Panc1 (cell line): ENCODE measurements at regions not wholly inside any gene's neighbourhood (a gene's known extent, or its start where the extent isn't known, plus 50 kb on each side); places are given as distances from the start of the nearest gene placed in this dataset.

ENCODE experiments used
- CTCF ChIP-seq: fragments of 450-650 bp; IDR thresholded peaks from 2 replicates; pipeline ENCODE4 v1.5.1; 2017; ENCODE audit warnings: mild to moderate bottlenecking
- POLR2AphosphoS5 ChIP-seq: IDR thresholded peaks from 2 replicates; pipeline ENCODE4 v1.6.1; 2012; ENCODE audit warnings: mild to moderate bottlenecking, low read depth, low read length, moderate library complexity
- SIN3A ChIP-seq: IDR thresholded peaks from 2 replicates; pipeline ENCODE4 v1.6.1; 2012; ENCODE audit warnings: low read depth, mild to moderate bottlenecking, low read length, moderate library complexity, borderline replicate concordance; ENCODE audit not compliant: insufficient read depth
- TCF7L2 ChIP-seq: IDR thresholded peaks from 2 replicates; pipeline ENCODE4 v1.6.1; 2011; ENCODE audit warnings: mild to moderate bottlenecking, low read depth, low read length, inconsistent platforms
- TF ChIP-seq, protein P1 (sequence below), 2 experiments: IDR thresholded peaks; 2 replicates each; pipeline ENCODE4 v1.6.1; 2011 to 2012; ENCODE audit warnings: low read depth in 2 of 2, control low read depth in 1 of 2, low read length in 1 of 2, mild to moderate bottlenecking in 1 of 2, moderate library complexity in 1 of 2; ENCODE audit not compliant: insufficient read depth in 1 of 2

- no peak for TF ChIP-seq CTCF
- TF ChIP-seq POLR2AphosphoS5, result no peak
- TF ChIP-seq, protein P1, sequence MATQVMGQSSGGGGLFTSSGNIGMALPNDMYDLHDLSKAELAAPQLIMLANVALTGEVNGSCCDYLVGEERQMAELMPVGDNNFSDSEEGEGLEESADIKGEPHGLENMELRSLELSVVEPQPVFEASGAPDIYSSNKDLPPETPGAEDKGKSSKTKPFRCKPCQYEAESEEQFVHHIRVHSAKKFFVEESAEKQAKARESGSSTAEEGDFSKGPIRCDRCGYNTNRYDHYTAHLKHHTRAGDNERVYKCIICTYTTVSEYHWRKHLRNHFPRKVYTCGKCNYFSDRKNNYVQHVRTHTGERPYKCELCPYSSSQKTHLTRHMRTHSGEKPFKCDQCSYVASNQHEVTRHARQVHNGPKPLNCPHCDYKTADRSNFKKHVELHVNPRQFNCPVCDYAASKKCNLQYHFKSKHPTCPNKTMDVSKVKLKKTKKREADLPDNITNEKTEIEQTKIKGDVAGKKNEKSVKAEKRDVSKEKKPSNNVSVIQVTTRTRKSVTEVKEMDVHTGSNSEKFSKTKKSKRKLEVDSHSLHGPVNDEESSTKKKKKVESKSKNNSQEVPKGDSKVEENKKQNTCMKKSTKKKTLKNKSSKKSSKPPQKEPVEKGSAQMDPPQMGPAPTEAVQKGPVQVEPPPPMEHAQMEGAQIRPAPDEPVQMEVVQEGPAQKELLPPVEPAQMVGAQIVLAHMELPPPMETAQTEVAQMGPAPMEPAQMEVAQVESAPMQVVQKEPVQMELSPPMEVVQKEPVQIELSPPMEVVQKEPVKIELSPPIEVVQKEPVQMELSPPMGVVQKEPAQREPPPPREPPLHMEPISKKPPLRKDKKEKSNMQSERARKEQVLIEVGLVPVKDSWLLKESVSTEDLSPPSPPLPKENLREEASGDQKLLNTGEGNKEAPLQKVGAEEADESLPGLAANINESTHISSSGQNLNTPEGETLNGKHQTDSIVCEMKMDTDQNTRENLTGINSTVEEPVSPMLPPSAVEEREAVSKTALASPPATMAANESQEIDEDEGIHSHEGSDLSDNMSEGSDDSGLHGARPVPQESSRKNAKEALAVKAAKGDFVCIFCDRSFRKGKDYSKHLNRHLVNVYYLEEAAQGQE (IDR thresholded peaks at IDR 0.05; ENCODE audit: insufficient read depth in 1 of 2, low read depth in 2 of 2, low read length in 1 of 2), result no peak
- no peak for TF ChIP-seq TCF7L2
- no peak for TF ChIP-seq SIN3A
Measured at GRCh38 chr13:24068472-24068871, 92.0 kb upstream of the SPATA13 start.
